HG03342 (cell line): ENCODE measurements at regions not wholly inside any gene's neighbourhood (a gene's known extent, or its start where the extent isn't known, plus 50 kb on each side); places are given as distances from the start of the nearest gene placed in this dataset.

Experiments used
- ATAC-seq: cut with Tn5 transposase; IDR thresholded peaks from one replicate; pipeline ENCODE4 v1.9.1; 2021; ENCODE audit warnings: mild to moderate bottlenecking, moderate library complexity; ENCODE audit not compliant: unreplicated experiment

- no peak for ATAC-seq
Measured at GRCh38 chr2:3101016-3101942, 276.3 kb downstream of the EIPR1 start.

GRCh38 chr2:3100386-3100785 is 277.2 kb downstream of the EIPR1 start:
- ATAC-seq = no peak

DNA sequence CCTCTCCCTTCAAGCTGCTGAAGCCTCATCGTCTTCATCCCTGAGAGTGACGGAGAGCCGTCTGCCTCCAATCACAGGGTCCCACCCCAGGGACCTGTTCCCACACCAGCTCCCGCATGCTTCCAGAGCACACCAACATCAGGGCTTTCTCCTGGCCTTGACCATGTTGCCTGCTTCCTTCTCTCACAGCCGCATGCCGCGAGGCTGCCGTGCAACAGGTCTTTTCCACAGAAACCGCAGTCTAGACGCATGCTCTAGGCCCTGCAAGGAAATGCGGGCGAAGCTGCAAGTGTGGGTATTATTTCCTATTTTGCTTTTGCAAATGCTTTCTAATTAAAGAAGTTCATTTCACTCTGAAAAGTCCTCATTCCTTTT is 277.8 kb downstream of the EIPR1 start:
- no peak for ATAC-seq

DNA sequence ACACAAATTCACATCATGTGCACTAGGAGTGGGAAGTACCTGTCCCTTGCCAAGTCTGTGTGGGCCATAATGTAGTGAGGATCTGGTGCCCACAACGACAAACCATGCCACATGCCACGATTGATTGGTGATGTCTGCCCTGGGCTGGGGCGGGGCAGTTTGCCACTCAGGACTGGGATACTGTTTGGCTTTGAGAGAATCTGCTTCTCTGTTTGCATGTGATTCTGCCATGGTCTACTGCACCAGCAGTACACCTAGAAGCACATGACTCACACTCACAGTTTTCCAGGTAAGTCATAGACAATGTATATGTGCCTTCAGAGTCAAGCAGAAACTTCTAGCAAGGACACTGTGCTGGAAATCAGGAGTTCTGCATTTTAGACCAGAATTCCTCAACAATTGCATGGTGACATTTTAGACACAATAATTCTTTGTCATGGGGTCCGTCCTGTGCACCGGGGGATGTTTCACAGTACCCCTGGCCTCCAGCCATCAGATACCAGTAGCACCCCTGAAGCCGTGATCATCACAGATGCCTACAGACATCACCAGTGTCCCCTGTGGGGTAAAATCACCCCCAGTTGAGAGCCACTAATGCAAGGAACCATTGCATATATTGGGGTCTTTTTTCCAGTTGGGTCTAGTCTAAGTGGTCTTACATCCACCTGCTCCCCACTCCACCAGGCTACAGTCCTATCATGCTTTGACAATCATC is 278.3 kb downstream of the EIPR1 start:
- ATAC-seq = no peak

DNA sequence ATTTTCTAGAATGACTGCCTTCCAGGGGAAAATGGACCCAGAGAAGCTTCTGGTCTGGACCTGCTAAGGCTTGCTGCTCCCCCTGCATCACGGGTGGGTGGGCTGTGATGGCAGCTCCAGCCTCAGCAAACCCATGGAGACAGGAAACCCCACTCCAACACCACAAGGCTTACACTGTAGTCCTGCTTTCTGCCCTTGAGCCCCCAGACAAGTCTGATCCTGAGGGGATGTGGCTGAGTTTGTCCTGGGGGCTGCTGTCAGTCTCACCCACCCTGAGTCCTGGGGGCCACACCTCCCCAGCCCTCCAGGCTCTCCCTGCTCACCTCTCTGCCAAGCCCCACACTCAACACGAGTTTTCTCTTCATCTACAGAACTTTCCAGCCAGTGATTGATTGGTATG is 279.4 kb downstream of the EIPR1 start:
- no peak for ATAC-seq

- ATAC-seq = no peak
Measured at GRCh38 chr2:3097804-3098203, 279.8 kb downstream of the EIPR1 start.

DNA sequence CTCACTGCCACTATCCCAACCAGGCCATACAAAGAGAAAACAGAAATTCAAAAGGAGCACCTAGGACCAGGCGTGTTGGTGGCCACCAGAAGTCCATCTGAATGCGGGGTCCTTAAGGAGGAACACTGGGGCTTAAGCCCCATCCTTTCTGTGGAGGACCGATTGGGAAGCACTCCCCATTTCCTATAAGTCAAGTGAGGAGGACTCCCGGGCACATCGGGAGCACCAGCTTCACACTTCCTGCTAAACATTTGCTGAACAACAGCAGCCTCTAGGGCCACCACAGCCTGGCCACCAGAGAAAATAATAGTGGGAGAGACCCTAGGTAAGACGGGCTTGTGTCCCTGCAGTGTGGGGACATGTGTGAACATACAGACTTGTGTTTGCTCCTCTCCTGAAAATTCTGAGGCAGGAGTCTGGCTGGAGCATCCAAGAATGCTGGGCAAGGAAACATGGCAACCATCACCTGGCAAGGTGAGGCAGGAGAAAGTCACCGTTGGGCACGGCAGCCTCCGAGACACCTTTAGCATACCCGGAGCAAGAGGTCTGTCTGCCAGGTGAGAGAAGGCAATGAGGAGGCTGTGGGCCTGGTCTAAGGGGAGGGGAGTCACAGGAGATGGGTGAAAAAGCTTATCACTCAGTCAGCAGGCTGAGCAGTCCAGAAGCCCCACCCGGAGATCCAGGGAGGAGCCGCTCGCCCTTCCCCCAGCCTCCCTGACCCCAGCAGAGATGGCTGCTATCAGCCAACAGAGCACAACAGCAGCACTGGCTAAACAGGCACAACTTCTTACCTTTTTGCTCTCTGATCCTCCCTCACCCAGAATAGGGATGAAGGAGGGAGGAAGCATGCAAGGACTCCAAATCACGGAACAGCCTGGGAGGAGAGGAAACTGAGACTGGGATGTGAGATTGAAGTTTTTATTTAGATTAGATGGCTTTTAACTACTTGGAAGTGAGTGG is 282.3 kb downstream of the EIPR1 start:
- ATAC-seq = no peak

- ATAC-seq = no peak
Measured at GRCh38 chr2:3094318-3094717, 283.3 kb downstream of the EIPR1 start.

DNA sequence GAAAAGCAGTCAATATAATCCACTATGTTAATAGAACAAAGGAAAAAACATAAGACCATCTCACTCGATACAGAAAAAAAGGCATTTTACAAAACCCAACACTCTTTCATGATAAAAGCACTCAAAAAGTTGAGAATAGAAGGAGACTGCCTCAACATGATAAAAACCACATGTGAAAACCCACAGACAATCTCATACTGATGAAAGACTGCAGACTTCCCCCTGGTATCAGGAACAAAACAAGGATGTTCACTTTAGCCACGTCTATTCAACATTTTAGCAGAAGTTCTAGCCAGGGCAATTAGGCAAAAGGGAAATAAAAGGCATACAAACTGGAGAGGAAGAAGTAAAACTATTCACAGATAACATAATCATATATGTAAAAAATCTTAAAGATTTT is 285.9 kb downstream of the EIPR1 start:
- ATAC-seq = no peak

GRCh38 chr2:3082705-3083104 is 294.9 kb downstream of the EIPR1 start:
- ATAC-seq = no peak

- ATAC-seq = no peak
Measured at GRCh38 chr2:3079959-3080948, 297.4 kb downstream of the EIPR1 start.

GRCh38 chr2:3079466-3079865 is 298.2 kb downstream of the EIPR1 start:
- no peak for ATAC-seq

DNA sequence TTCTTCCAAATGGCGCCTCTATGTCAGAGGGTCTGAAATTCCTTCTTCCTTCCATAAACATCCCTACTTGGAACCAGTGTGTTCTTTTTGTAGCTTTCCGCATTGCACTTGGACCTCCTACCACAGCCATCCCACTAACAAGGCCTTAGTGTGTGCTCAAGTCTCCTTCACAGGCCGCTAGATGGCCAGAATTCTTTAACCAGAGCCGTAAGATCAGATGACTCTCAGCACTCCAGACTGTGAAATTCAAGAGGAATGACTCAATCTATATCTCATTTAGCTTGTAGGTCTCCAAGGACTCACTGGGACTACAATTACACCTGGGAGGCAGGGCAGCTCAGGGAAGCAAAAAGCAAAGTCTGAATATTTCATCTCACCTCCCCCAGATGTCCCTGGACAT is 298.9 kb downstream of the EIPR1 start:
- ATAC-seq = no peak

- no peak for ATAC-seq
Measured at GRCh38 chr2:3076848-3077642, 300.6 kb downstream of the EIPR1 start.

DNA sequence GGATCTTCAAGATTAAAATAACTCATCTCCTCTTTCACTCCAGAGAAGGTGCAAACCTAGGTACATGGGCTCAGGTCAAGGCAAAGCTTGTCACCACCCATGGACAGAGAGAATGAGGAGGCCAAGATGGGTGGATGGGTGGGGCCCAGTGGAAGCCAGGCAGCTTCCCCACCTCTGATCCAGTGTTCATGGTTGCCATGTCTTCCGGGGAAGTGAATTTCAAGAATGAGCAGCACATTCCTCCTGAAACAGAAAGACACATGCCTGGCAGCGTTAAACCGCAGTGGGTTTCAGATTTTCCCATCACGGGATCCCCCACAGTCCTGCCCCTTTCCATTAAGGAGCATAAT is 301.7 kb downstream of the EIPR1 start:
- no peak for ATAC-seq

GRCh38 chr2:3075316-3075990 is 302.2 kb downstream of the EIPR1 start:
- ATAC-seq = no peak

- no peak for ATAC-seq
Measured at GRCh38 chr2:3073704-3074103, 303.9 kb downstream of the EIPR1 start.

GRCh38 chr2:3073041-3073595 is 304.5 kb downstream of the EIPR1 start:
- no peak for ATAC-seq
